Keratinocyte (primary cell): ENCODE measurements at regions not wholly inside any gene's neighbourhood (a gene's known extent, or its start where the extent isn't known, plus 50 kb on each side); places are given as distances from the start of the nearest gene placed in this dataset.

ENCODE experiments used
- DNase-seq: peaks from one replicate; pipeline ENCODE4 v3.0.0-alpha.2; 2011; ENCODE audit warnings: low read depth, missing footprints, low spot score
- FAIRE-seq: peaks from 2 replicates; lab custom pipeline; 2011; peaks lifted over from hg19 to GRCh38; lab: Jason Lieb, UNC
- H2AFZ ChIP-seq: 2 replicates; pipeline ENCODE4 v1.6.0; 2012; ENCODE audit warnings: low read length, control low read depth, inconsistent platforms; ENCODE audit not compliant: control insufficient read depth
- H3K27ac ChIP-seq: 2 replicates; pipeline ENCODE4 v1.5.1; 2011; ENCODE audit warnings: low read length; ENCODE audit not compliant: control insufficient read depth, insufficient read depth
- H3K27me3 ChIP-seq: 3 replicates; pipeline ENCODE4 v1.6.0; 2011; ENCODE audit warnings: low read length; ENCODE audit not compliant: control insufficient read depth, insufficient read depth; ENCODE audit errors: extremely low read depth
- H3K36me3 ChIP-seq, 2 experiments: 2 replicates in 1 of 2; 3 replicates in 1 of 2; pipeline ENCODE4 v1.5.1; 2011; ENCODE audit warnings: low read length in 2 of 2, mild to moderate bottlenecking in 1 of 2; ENCODE audit not compliant: control insufficient read depth in 2 of 2, insufficient read depth in 2 of 2; ENCODE audit errors: extremely low read depth in 1 of 2
- H3K4me1 ChIP-seq: 3 replicates; pipeline ENCODE4 v1.5.1; 2011; ENCODE audit warnings: low read length; ENCODE audit not compliant: control insufficient read depth, insufficient read depth; ENCODE audit errors: extremely low read depth
- H3K4me2 ChIP-seq: 3 replicates; pipeline ENCODE4 v1.6.0; 2011; ENCODE audit warnings: low read depth, low read length; ENCODE audit not compliant: control insufficient read depth, insufficient read depth; ENCODE audit errors: extremely low read depth
- H3K4me3 ChIP-seq, 3 experiments: fragments of 200-600 bp in 1 of 3; sonication (generic) in 1 of 3; 2 replicates in 2 of 3; 3 replicates in 1 of 3; pipeline ENCODE4 v1.5.1; 2011 to 2016; ENCODE audit warnings: low read length in 3 of 3, mild to moderate bottlenecking in 3 of 3, control low read depth in 2 of 3, inconsistent platforms in 1 of 3, low read depth in 1 of 3, mixed read lengths in 1 of 3, mixed run types in 1 of 3, moderate library complexity in 1 of 3; ENCODE audit not compliant: control insufficient read depth in 2 of 3, insufficient read depth in 2 of 3; ENCODE audit errors: extremely low read depth in 1 of 3
- H3K79me2 ChIP-seq: 2 replicates; pipeline ENCODE4 v1.6.0; 2012; ENCODE audit warnings: low read length; ENCODE audit not compliant: control insufficient read depth, insufficient read depth
- H3K9ac ChIP-seq: 3 replicates; pipeline ENCODE4 v1.6.0; 2011; ENCODE audit warnings: low read length; ENCODE audit not compliant: control insufficient read depth, insufficient read depth; ENCODE audit errors: extremely low read depth
- H3K9me1 ChIP-seq: 3 replicates; pipeline ENCODE4 v1.6.0; 2011; ENCODE audit warnings: low read length; ENCODE audit not compliant: control insufficient read depth, insufficient read depth; ENCODE audit errors: extremely low read depth
- H3K9me3 ChIP-seq: 2 replicates; pipeline ENCODE4 v1.5.1; 2012; ENCODE audit warnings: low read depth, low read length; ENCODE audit not compliant: control insufficient read depth
- H4K20me1 ChIP-seq: 3 replicates; pipeline ENCODE4 v1.6.0; 2011; ENCODE audit warnings: low read length; ENCODE audit not compliant: control insufficient read depth, insufficient read depth; ENCODE audit errors: extremely low read depth
- CTCF ChIP-seq, 3 experiments: IDR thresholded peaks in 1 of 3; conservative IDR thresholded peaks in 1 of 3; optimal IDR thresholded peaks in 1 of 3; 2 replicates in 2 of 3; 3 replicates in 1 of 3; pipeline versions ENCODE3 to v1.5.1; 2011; ENCODE audit warnings: low read length in 3 of 3, mild to moderate bottlenecking in 3 of 3, moderate library complexity in 2 of 3, control low read depth in 1 of 3, inconsistent platforms in 1 of 3; ENCODE audit not compliant: insufficient read depth in 2 of 3; ENCODE audit errors: extremely low read depth in 1 of 3
- EZH2 ChIP-seq: IDR thresholded peaks from one replicate; pipeline ENCODE4 v1.6.1; 2012; ENCODE audit warnings: inconsistent platforms, mild to moderate bottlenecking, low read length, moderate library complexity
- dilution Hi-C: fragments of 300-500 bp; cut with MboI; formaldehyde crosslinking; loops from one replicate; pipeline ENCODE4 v1.7.0; 2020; ENCODE audit warnings: low sequenced_read_pairs; ENCODE audit not compliant: extremely low pct_ligation_motif_present

- DNase-seq (no peak), FAIRE-seq (no peak)
- Histone ChIP-seq H3K9me1 (no peaks in the 10 kb centered on the region), H3K4me2 (no peak overlapping the region), H3K27ac (no peak overlapping the region), H3K36me3 (no peaks in the 10 kb centered on the region), H4K20me1 (no peaks in the 10 kb centered on the region), H3K79me2 (no peaks in the 10 kb centered on the region), H3K9me3 (no peaks in the 10 kb centered on the region), H3K27me3 (no peaks in the 10 kb centered on the region), H3K4me1 (peaks cover 3% of the 10 kb centered on the region), H2AFZ (no peak overlapping the region), H3K4me3 (no peak overlapping the region), H3K9ac (no peak overlapping the region)
- dilution Hi-C loops, result no loop called here
- TF ChIP-seq EZH2, result no peak
- TF ChIP-seq CTCF (optimal IDR thresholded peaks at IDR 0.05 in 1 of 3, IDR thresholded peaks at IDR 0.05 in 1 of 3, conservative IDR thresholded peaks at IDR 0.05 in 1 of 3; ENCODE audit: extremely low read depth in 1 of 3, insufficient read depth in 2 of 3, low read length in 3 of 3), result no peak
Observed at GRCh38 chr6:137779982-137780381, 87.1 kb upstream of the TNFAIP3 start.

GRCh38 chr6:137780447-137781034, 86.5 kb upstream of the TNFAIP3 start:
- Histone ChIP-seq H3K9me1 (no peaks in the 10 kb centered on the region), H3K4me2 (no peak overlapping the region), H3K4me3 (no peak overlapping the region), H3K9ac (no peak overlapping the region), H3K4me1 (peaks cover 3% of the 10 kb centered on the region), H3K36me3 (no peaks in the 10 kb centered on the region), H4K20me1 (no peaks in the 10 kb centered on the region), H3K27ac (no peak overlapping the region), H3K79me2 (no peaks in the 10 kb centered on the region), H2AFZ (no peak overlapping the region), H3K9me3 (no peaks in the 10 kb centered on the region), H3K27me3 (no peaks in the 10 kb centered on the region)
- dilution Hi-C loops, result no loop called here
- DNase-seq (no peak), FAIRE-seq (no peak)
- TF ChIP-seq CTCF (optimal IDR thresholded peaks at IDR 0.05 in 1 of 3, IDR thresholded peaks at IDR 0.05 in 1 of 3, conservative IDR thresholded peaks at IDR 0.05 in 1 of 3; ENCODE audit: extremely low read depth in 1 of 3, insufficient read depth in 2 of 3, low read length in 3 of 3) (no peak), EZH2 (no peak)
